Brain microvascular endothelial cell (primary cell): ENCODE measurements at regions not wholly inside any gene's neighbourhood (a gene's known extent, or its start where the extent isn't known, plus 50 kb on each side); places are given as distances from the start of the nearest gene placed in this dataset.
"Not testable (repeated sequence)": the region's sequence is repeated elsewhere in the genome, so short reads cannot be mapped to it uniquely, and the experiment has no call there.

Experiments
- DNase-seq: peaks from one replicate; pipeline ENCODE4 v3.0.0-alpha.2; 2020
- H3K27ac ChIP-seq: fragments of 250-450 bp; sonication (Bioruptor Pico); 2 replicates; pipeline ENCODE4 v1.5.1; 2020; ENCODE audit warnings: mild to moderate bottlenecking, moderate library complexity
- H3K27me3 ChIP-seq: fragments of 250-450 bp; sonication (Bioruptor Pico); replicated peaks from 2 replicates; pipeline ENCODE4 v1.5.1; 2020; ENCODE audit warnings: mild to moderate bottlenecking
- H3K36me3 ChIP-seq: fragments of 250-450 bp; sonication (Bioruptor Pico); replicated peaks from 2 replicates; pipeline ENCODE4 v1.5.1; 2020; ENCODE audit warnings: mild to moderate bottlenecking
- H3K4me3 ChIP-seq: 2 replicates; pipeline ENCODE4 v1.5.1; 2011; ENCODE audit warnings: low read depth, mild to moderate bottlenecking, control low read depth, low read length, moderate library complexity
- in situ Hi-C: cut with HindIII; loops from 2 replicates; pipeline ENCODE4 v1.10.0; 2017; ENCODE audit warnings: low sequenced_read_pairs, low pct_ligation_motif_present
- TF ChIP-seq, protein P1 (sequence below): IDR thresholded peaks from 2 replicates; pipeline ENCODE4 v1.5.1; 2011; ENCODE audit warnings: low read depth, mild to moderate bottlenecking, moderate library complexity, low read length, control low read depth, inconsistent platforms; ENCODE audit errors: missing control alignments

DNA sequence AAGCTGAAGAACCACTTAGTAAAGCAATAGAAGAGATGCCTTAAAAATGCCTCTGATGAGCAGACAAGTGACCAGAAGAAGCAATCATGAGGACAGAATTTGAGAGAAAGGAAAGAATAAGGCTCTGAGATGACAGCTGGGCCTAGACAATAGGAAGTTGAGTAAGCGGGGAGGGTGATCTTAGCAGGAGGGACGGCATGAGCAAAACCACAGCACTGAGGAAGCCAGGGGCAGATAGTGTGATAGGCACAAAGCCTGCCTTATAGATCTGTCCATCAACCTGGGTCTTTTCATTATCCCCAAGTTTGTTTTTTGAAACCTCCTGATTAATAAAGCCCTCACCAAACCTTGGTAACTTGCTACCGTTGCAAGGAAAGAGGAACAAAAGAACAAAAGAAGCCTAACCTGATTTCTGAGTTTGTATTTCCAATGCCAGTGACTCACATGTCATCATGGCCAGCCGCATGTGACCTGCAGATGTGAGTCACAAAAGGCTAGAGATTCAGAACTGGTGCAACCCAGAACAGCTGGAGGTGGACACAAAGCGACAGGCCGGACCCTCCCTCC, 55.7 kb upstream of the PPARGC1A start:
- in situ Hi-C loops: no loop called here
- H3K36me3 ChIP-seq: no peaks in the 10 kb centered on the region
- H3K27ac ChIP-seq: peak overlapping the region; percentile 73
- peak; percentile 84 for DNase-seq
- H3K4me3 ChIP-seq: no peak overlapping the region
- TF ChIP-seq, protein P1, sequence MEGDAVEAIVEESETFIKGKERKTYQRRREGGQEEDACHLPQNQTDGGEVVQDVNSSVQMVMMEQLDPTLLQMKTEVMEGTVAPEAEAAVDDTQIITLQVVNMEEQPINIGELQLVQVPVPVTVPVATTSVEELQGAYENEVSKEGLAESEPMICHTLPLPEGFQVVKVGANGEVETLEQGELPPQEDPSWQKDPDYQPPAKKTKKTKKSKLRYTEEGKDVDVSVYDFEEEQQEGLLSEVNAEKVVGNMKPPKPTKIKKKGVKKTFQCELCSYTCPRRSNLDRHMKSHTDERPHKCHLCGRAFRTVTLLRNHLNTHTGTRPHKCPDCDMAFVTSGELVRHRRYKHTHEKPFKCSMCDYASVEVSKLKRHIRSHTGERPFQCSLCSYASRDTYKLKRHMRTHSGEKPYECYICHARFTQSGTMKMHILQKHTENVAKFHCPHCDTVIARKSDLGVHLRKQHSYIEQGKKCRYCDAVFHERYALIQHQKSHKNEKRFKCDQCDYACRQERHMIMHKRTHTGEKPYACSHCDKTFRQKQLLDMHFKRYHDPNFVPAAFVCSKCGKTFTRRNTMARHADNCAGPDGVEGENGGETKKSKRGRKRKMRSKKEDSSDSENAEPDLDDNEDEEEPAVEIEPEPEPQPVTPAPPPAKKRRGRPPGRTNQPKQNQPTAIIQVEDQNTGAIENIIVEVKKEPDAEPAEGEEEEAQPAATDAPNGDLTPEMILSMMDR: no peak
- no peaks in the 10 kb centered on the region for H3K27me3 ChIP-seq

DNA sequence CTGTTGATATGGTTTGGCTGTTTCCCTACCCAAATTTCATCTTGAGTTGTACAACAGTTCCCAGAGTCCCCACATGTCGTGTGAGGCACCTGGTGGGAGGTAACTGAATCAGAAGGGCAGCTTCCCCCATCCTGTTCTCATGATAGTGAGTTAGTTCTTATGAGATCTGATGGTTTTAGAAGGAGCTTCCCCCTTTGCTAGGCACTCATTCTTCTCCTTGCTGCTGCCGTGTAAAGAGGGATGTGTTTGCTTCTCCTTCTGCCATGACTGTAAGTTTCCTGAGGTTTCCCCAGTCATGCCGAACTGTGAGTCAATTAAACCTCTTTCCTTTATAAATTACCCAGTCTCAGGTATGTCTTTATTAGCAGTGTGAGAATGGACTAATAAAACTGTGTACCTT, 54.7 kb upstream of the PPARGC1A start:
- H3K27ac ChIP-seq, in situ Hi-C loops, DNase-seq, H3K36me3 ChIP-seq, H3K27me3 ChIP-seq, H3K4me3 ChIP-seq: not testable (repeated sequence)

DNA sequence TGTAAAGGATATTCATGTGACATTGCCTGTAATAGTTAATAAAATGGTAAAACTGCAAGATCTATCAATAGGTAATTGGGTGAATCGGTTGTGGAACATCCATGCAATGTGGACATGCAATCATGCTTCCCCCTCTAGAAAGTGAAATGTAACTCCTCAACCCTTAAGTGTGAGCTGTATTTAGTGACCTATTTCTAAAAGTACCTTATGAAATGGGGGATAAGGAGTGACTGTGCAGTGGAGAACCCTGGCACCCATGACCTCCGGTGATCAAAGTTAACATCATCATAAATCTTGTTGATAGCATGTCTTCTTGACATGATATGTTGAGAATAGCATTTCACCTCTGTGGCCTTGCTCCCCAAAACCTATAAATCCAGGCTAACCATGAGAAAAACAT, 53.6 kb upstream of the PPARGC1A start:
- H3K4me3 ChIP-seq: no peak overlapping the region

DNA sequence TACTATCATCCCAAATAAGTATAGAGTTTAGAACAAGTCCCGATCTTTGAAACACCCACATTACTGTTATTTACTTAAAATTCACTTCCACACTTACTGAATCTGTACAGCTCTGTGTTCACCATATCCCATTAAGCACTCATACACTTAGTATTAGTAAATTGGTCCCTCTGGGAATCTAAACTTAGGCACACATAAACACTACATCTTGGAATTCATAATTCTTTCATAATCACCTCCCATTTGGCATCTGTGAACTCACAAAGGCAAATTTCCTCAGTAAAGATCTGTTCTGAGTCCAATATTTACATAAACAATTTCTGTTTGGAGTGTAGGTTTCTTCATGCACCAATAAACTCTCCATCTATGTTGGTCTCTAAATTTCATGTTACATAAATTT, 52.6 kb upstream of the PPARGC1A start:
- in situ Hi-C loops: no loop called here
- TF ChIP-seq, protein P1: no peak
- Histone ChIP-seq H3K4me3 (no peak overlapping the region), H3K36me3 (no peaks in the 10 kb centered on the region), H3K27me3 (no peaks in the 10 kb centered on the region), H3K27ac (no peak overlapping the region)
- DNase-seq: no peak

More for the DNA sequence above, 53.6 kb upstream of the PPARGC1A start:
- in situ Hi-C loops: no loop called here
- Histone ChIP-seq H3K36me3 (no peaks in the 10 kb centered on the region), H3K27ac (no peak overlapping the region), H3K27me3 (no peaks in the 10 kb centered on the region)
- TF ChIP-seq, protein P1: no peak
- no peak for DNase-seq
